Liver (tissue), 8 donors: ENCODE measurements at regions not wholly inside any gene's neighbourhood (a gene's known extent, or its start where the extent isn't known, plus 50 kb on each side); places are given as distances from the start of the nearest gene placed in this dataset.

Source experiments
- DNase-seq: peaks from one replicate; pipeline ENCODE4 v3.0.0-alpha.2; 2017; ENCODE audit warnings: low spot score
- H3K27ac ChIP-seq, 2 donors: one replicate each; pipeline ENCODE4 v1.7.0; 2013; ENCODE audit warnings: inconsistent platforms in 2 of 2, low read length in 2 of 2, control low read depth in 1 of 2, low read depth in 1 of 2, mild to moderate bottlenecking in 1 of 2
- H3K27me3 ChIP-seq, 4 donors: one replicate each; pipeline versions ENCODE4 v1.6.1 to v1.7.0; 2013; ENCODE audit warnings: low read length in 3 of 4, inconsistent platforms in 1 of 4, mild to moderate bottlenecking in 1 of 4, moderate library complexity in 1 of 4; ENCODE audit not compliant: control insufficient read depth in 4 of 4, insufficient read depth in 4 of 4
- H3K36me3 ChIP-seq, 4 donors: one replicate each; pipeline versions ENCODE4 v1.6.1 to v1.7.0; 2013; ENCODE audit warnings: low read length in 3 of 4, mild to moderate bottlenecking in 3 of 4, low read depth in 1 of 4, moderate library complexity in 1 of 4; ENCODE audit not compliant: control insufficient read depth in 4 of 4, insufficient read depth in 3 of 4
- H3K4me1 ChIP-seq, 4 donors: one replicate each; pipeline versions ENCODE4 v1.6.1 to v1.7.0; 2013; ENCODE audit warnings: low read length in 3 of 4, mild to moderate bottlenecking in 3 of 4, moderate library complexity in 1 of 4; ENCODE audit not compliant: control insufficient read depth in 4 of 4, insufficient read depth in 4 of 4
- H3K4me3 ChIP-seq, 3 donors: one replicate each; pipeline versions ENCODE4 v1.6.1 to v1.7.0; 2013; ENCODE audit warnings: low read length in 3 of 3, control low read depth in 1 of 3, low read depth in 1 of 3, mild to moderate bottlenecking in 1 of 3
- H3K9ac ChIP-seq, 2 donors: one replicate each; pipeline ENCODE4 v1.7.0; 2013; ENCODE audit warnings: low read length in 2 of 2, mild to moderate bottlenecking in 2 of 2, moderate library complexity in 2 of 2, control low read depth in 1 of 2, low read depth in 1 of 2
- H3K9me3 ChIP-seq, 4 donors: one replicate each; pipeline versions ENCODE4 v1.6.1 to v1.7.0; 2013; ENCODE audit warnings: low read length in 3 of 4; ENCODE audit not compliant: control insufficient read depth in 4 of 4
- ATF3 ChIP-seq: IDR thresholded peaks from 2 replicates; pipeline ENCODE4 v1.6.1; 2016; ENCODE audit warnings: antibody characterized with exemption
- CTCF ChIP-seq: fragments of 150-350 bp; IDR thresholded peaks from 2 replicates; pipeline ENCODE4 v1.5.1; 2017; ENCODE audit warnings: improper control_type of control experiment, low read depth, low read length; ENCODE audit not compliant: missing input control
- EGR1 ChIP-seq, 2 donors: IDR thresholded peaks; 2 replicates each; pipeline ENCODE4 v1.6.1; 2016 to 2018; ENCODE audit warnings: antibody characterized with exemption in 2 of 2, low read depth in 2 of 2
- FOXA1 ChIP-seq: IDR thresholded peaks from 2 replicates; pipeline ENCODE4 v1.6.1; 2016; ENCODE audit warnings: antibody characterized with exemption
- FOXA2 ChIP-seq: IDR thresholded peaks from 2 replicates; pipeline ENCODE4 v1.6.1; 2016; ENCODE audit warnings: antibody characterized with exemption
- GABPA ChIP-seq, 2 donors: IDR thresholded peaks in 1 of 2; conservative IDR thresholded peaks in 1 of 2; 2 replicates each; pipeline ENCODE4 v1.6.1; 2016; ENCODE audit warnings: antibody characterized with exemption in 2 of 2, mild to moderate bottlenecking in 1 of 2, moderate library complexity in 1 of 2
- HNF4A ChIP-seq, 2 donors: conservative IDR thresholded peaks; 2 replicates each; pipeline ENCODE4 v1.6.1; 2016; ENCODE audit warnings: antibody characterized with exemption in 2 of 2, mild to moderate bottlenecking in 2 of 2
- HNF4G ChIP-seq: IDR thresholded peaks from 2 replicates; pipeline ENCODE4 v1.6.1; 2016; ENCODE audit warnings: antibody characterized with exemption
- JUND ChIP-seq, 2 donors: IDR thresholded peaks; 2 replicates each; pipeline ENCODE4 v1.6.1; 2016; ENCODE audit warnings: antibody characterized with exemption in 2 of 2
- MAX ChIP-seq: IDR thresholded peaks from 2 replicates; pipeline ENCODE4 v1.6.1; 2016; ENCODE audit warnings: antibody characterized with exemption
- NR2F2 ChIP-seq: IDR thresholded peaks from 2 replicates; pipeline ENCODE4 v1.6.1; 2016; ENCODE audit warnings: antibody characterized with exemption
- RAD21 ChIP-seq, 2 donors: IDR thresholded peaks; 2 replicates each; pipeline ENCODE4 v1.6.1; 2016; ENCODE audit warnings: antibody characterized with exemption in 2 of 2, mild to moderate bottlenecking in 2 of 2
- REST ChIP-seq: IDR thresholded peaks from 2 replicates; pipeline ENCODE4 v1.6.1; 2016; ENCODE audit warnings: antibody characterized with exemption, mild to moderate bottlenecking
- RXRA ChIP-seq, 2 donors: IDR thresholded peaks; 2 replicates each; pipeline ENCODE4 v1.6.1; 2017 to 2018; ENCODE audit warnings: antibody characterized with exemption in 2 of 2, mild to moderate bottlenecking in 1 of 2
- SP1 ChIP-seq: IDR thresholded peaks from 2 replicates; pipeline ENCODE4 v1.6.1; 2018; ENCODE audit warnings: antibody characterized with exemption, mild to moderate bottlenecking
- TAF1 ChIP-seq: conservative IDR thresholded peaks from 2 replicates; pipeline ENCODE4 v1.6.1; 2016; ENCODE audit warnings: antibody characterized with exemption, mild to moderate bottlenecking
- YY1 ChIP-seq: IDR thresholded peaks from 2 replicates; pipeline ENCODE4 v1.6.1; 2016; ENCODE audit warnings: antibody characterized with exemption, mild to moderate bottlenecking
- ZBTB33 ChIP-seq: IDR thresholded peaks from 2 replicates; pipeline ENCODE4 v1.6.1; 2016; ENCODE audit warnings: antibody characterized with exemption
- WGBS: extraction: QIAGEN DNeasy Blood & Tissue Kit; methylation state at CpG from one replicate; pipeline ENCODE4 v1.1.7; 2013; 5-methylcytosine and 5-hydroxymethylcytosine counted together
- donor health status: healthy.
- donor health status: healthy.
- donor health status: healthy.
- donor health status: healthy.
- donor health status: healthy.

GRCh38 chr14:101368629-101369028, 192.7 kb upstream of the DIO3 start:
- no peak for DNase-seq
- no peak overlapping the region for H3K27ac ChIP-seq
- H3K4me3 ChIP-seq, result no peak overlapping the region
- H3K36me3 ChIP-seq, result no peaks in the 10 kb centered on the region
- WGBS, result 94% methylated on average over 6 of the region's 6 CpGs
- peaks cover 0 to 8% (median 4%) of the 10 kb centered on the region in 4 donors for H3K4me1 ChIP-seq
- H3K9ac ChIP-seq, result no peak overlapping the region
- no peaks in the 10 kb centered on the region for H3K9me3 ChIP-seq
- H3K27me3 ChIP-seq, result no peaks in the 10 kb centered on the region
- TF ChIP-seq GABPA (IDR thresholded peaks at IDR 0.05 in 1 of 2, conservative IDR thresholded peaks at IDR 0.05 in 1 of 2) (no peak), FOXA1 (no peak), ATF3 (no peak), JUND (IDR thresholded peaks at IDR 0.05) (no peak), TAF1 (no peak), MAX (no peak), REST (no peak), ZBTB33 (no peak)

GRCh38 chr14:101369194-101369915, 191.9 kb upstream of the DIO3 start:
- WGBS, result 92% methylated on average over 17 of the region's 17 CpGs
- TF ChIP-seq RAD21 (IDR thresholded peaks at IDR 0.05), result no peak
- TF ChIP-seq FOXA1, result no peak
- no peak for TF ChIP-seq NR2F2
- TF ChIP-seq HNF4G, result no peak
- no peak for TF ChIP-seq GABPA (IDR thresholded peaks at IDR 0.05 in 1 of 2, conservative IDR thresholded peaks at IDR 0.05 in 1 of 2)
- TF ChIP-seq EGR1 (IDR thresholded peaks at IDR 0.05; ENCODE audit: low read depth in 2 of 2), result no peak
- no peak for TF ChIP-seq JUND (IDR thresholded peaks at IDR 0.05)
- no peak for TF ChIP-seq YY1
- no peak for TF ChIP-seq HNF4A (conservative IDR thresholded peaks at IDR 0.05)
- no peak for TF ChIP-seq TAF1
- TF ChIP-seq REST, result no peak
- TF ChIP-seq RXRA (IDR thresholded peaks at IDR 0.05), result no peak
- TF ChIP-seq CTCF, result no peak
- no peak for TF ChIP-seq SP1
- no peak for TF ChIP-seq ATF3
- no peak for TF ChIP-seq FOXA2
- no peak for TF ChIP-seq MAX
- Histone ChIP-seq H3K9me3 (no peaks in the 10 kb centered on the region), H3K36me3 (no peaks in the 10 kb centered on the region), H3K4me3 (no peak overlapping the region), H3K9ac (no peak overlapping the region), H3K27me3 (no peaks in the 10 kb centered on the region), H3K27ac (no peak overlapping the region), H3K4me1 (peaks cover 0 to 8% (median 4%) of the 10 kb centered on the region in 4 donors)
- DNase-seq, result no peak
